Adipocyte (in vitro differentiated cells): ENCODE measurements at regions not wholly inside any gene's neighbourhood (a gene's known extent, or its start where the extent isn't known, plus 50 kb on each side); places are given as distances from the start of the nearest gene placed in this dataset.

ENCODE experiments used
- DNase-seq: peaks from one replicate; pipeline ENCODE4 v3.0.0-alpha.2; 2015; ENCODE audit warnings: low read depth
- H3K27me3 ChIP-seq: replicated peaks from 2 replicates; pipeline ENCODE4 v1.7.0; 2013; ENCODE audit warnings: mild to moderate bottlenecking, low read length, moderate library complexity; ENCODE audit not compliant: control insufficient read depth, insufficient read depth
- H3K36me3 ChIP-seq: 2 replicates; pipeline ENCODE4 v1.7.0; 2013; ENCODE audit warnings: low read length, mild to moderate bottlenecking, moderate library complexity; ENCODE audit not compliant: control insufficient read depth, insufficient read depth, severe bottlenecking
- H3K4me1 ChIP-seq: 2 replicates; pipeline ENCODE4 v1.7.0; 2013; ENCODE audit warnings: mild to moderate bottlenecking, low read length, moderate library complexity; ENCODE audit not compliant: control insufficient read depth, insufficient read depth
- H3K4me3 ChIP-seq: 2 replicates; pipeline ENCODE4 v1.7.0; 2013; ENCODE audit warnings: mild to moderate bottlenecking, low read length, moderate library complexity
- H3K9ac ChIP-seq: 2 replicates; pipeline ENCODE4 v1.7.0; 2013; ENCODE audit warnings: mild to moderate bottlenecking, low read length, moderate library complexity
- H3K9me3 ChIP-seq: 2 replicates; pipeline ENCODE4 v1.7.0; 2013; ENCODE audit warnings: mild to moderate bottlenecking, low read length, moderate library complexity; ENCODE audit not compliant: control insufficient read depth

DNA sequence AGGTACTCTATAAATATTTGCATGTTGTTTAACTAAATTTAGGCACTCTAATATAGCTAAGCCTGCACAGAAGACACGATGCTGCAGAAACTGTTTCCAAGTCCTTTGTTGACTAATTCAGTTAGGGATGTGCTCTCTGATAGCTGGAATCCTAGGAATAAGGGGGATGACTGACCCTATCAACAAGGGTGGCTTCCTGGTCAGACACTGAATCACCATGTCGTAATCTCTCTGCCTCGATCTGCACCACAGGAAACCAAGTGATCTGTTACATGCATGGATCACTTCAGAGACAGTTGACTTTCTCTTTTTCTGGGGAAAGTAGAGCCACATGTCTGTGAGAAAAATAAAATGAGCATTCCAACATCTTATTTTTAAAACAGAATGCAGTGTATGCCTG, 169.1 kb downstream of the GUCY2F start:
- Histone ChIP-seq H3K27me3 (peaks cover 31% of the 10 kb centered on the region), H3K4me1 (no peaks in the 10 kb centered on the region), H3K9me3 (peaks cover 4% of the 10 kb centered on the region), H3K36me3 (no peaks in the 10 kb centered on the region), H3K4me3 (no peak overlapping the region), H3K9ac (no peak overlapping the region)
- peak; percentile 16 for DNase-seq

DNA sequence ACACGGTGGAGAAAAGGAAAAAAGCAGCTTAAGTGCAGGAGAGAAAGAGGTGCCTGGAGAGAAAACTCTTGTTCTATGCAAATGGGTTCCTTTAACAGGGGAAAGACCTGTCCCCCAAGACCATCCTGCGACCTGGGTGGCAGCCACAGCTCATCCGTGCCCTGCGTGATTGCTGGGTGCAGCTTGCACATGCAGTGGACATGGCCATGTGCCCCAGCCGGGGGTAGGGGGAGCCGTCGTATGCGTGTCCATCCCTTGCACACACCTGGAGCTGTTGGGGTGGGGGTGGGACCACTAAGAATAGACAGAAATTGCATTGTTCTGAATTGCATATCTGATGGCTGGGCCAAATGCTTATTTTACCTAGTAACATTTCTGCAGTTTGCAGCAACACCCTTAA, 171.9 kb downstream of the GUCY2F start:
- H3K9ac ChIP-seq: no peak overlapping the region
- no peak overlapping the region for H3K4me3 ChIP-seq
- H3K36me3 ChIP-seq: no peaks in the 10 kb centered on the region

DNA sequence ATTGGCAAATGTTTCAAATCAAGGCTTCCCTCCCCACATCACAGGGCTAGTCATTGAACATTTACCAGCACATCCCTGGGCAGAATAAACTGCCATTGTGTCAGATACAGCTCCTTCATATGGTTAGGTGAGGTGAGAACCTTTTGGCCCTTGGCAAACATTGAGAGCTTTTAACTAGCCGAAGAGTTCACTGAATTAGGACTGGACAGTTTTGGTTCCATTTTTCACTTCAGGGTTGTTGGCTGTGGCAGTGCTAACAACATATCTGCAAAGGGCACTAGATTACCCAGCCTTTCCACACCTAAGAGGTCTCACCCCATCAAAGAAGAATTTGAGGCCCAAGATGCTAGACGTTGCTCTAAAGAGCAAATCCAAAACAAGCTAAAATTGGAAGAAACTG, 180.7 kb downstream of the GUCY2F start:
- no peak overlapping the region for H3K4me3 ChIP-seq
- H3K4me1 ChIP-seq: peaks cover 2% of the 10 kb centered on the region
- no peak overlapping the region for H3K9ac ChIP-seq
- H3K27me3 ChIP-seq: peaks cover 58% of the 10 kb centered on the region
- DNase-seq: no peak
- H3K36me3 ChIP-seq: no peaks in the 10 kb centered on the region
- H3K9me3 ChIP-seq: peaks cover 4% of the 10 kb centered on the region

More for the DNA sequence above, 171.9 kb downstream of the GUCY2F start:
- Histone ChIP-seq H3K4me1 (no peaks in the 10 kb centered on the region), H3K27me3 (peaks cover 55% of the 10 kb centered on the region), H3K9me3 (peaks cover 3% of the 10 kb centered on the region)
- DNase-seq: no peak

DNA sequence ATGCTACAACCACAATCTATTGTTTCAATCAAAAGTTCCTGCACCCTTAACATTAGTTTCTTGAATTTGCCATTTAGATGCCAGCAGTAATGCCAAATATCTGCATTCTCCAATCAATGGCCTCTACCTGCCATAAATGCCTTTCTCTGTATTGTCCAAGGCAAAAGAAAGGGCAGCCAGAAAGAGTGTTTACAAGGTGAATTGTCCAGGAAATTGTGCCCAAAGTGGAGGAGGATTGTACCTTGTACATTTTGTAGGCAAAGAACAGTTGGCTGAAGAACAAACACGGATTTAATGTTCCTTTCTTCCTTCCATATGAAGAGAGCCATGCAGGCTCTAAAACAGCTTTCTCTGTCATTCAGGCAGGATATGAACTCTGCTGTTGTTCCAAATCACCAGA, 181.5 kb downstream of the GUCY2F start:
- Histone ChIP-seq H3K27me3 (peaks cover 58% of the 10 kb centered on the region), H3K4me3 (no peak overlapping the region), H3K9me3 (peaks cover 4% of the 10 kb centered on the region), H3K4me1 (peaks cover 2% of the 10 kb centered on the region), H3K36me3 (no peaks in the 10 kb centered on the region), H3K9ac (no peak overlapping the region)
- DNase-seq: no peak

DNA sequence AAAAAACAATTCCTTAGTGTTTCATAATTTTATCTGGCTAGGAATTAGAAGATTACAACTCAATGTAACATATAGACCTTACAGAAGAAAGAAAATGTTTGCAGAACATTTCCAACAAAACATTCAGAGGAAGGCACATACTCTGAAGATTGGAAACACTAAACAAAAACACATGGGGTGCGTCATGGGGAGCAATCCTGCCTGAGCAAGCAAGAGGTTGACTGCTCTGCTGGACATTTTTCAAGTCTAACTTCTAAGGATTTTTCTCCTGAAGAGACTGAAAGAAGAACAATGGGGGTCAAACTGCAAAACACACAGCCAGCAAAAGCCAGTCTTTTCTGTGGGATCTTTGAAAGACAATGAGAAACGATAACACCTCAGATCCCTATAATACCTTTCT, 182.8 kb downstream of the GUCY2F start:
- H3K4me3 ChIP-seq: no peak overlapping the region
- peaks cover 61% of the 10 kb centered on the region for H3K27me3 ChIP-seq
- H3K9ac ChIP-seq: no peak overlapping the region
- peak; percentile 71 for DNase-seq
- H3K36me3 ChIP-seq: no peaks in the 10 kb centered on the region
- H3K4me1 ChIP-seq: peaks cover 2% of the 10 kb centered on the region
- H3K9me3 ChIP-seq: peaks cover 4% of the 10 kb centered on the region

DNA sequence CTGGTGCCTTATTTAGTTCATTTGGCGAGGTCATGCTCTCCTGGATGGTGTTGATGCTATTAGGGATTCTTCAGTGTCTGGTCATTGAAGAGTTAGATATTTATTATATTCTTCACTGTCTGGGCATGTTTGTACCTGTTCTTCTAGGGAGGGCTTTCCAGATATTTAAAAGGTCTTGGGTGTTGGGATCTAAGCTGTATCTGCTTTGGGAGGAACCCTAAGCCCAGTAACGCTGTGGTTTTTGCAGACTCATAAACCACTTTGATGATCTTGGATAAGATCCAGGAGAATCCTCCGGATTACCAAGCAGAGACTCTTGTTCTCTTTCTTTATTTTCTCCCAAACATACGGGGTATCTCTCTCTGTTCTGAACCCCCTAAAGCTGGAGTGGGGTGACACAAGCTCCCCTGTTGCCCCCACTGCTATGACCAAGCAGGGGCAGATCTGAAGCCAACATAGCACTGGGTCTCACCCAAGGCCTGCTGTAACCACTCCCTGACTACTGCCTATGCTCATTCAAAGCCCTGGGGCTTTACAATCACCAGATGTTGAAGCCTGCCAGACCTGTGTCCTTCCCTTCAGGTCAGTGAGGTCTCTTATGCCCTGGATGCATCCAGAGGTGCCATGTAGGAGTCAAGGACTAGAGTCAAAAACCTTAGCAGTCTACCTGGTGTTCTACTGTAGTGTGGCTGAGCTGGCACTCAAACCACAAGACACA, 187.6 kb downstream of the GUCY2F start:
- Histone ChIP-seq H3K36me3 (no peaks in the 10 kb centered on the region), H3K4me3 (no peak overlapping the region), H3K4me1 (peaks cover 2% of the 10 kb centered on the region), H3K9ac (no peak overlapping the region), H3K27me3 (peaks cover 38% of the 10 kb centered on the region), H3K9me3 (peaks cover 33% of the 10 kb centered on the region)
- DNase-seq: no peak

DNA sequence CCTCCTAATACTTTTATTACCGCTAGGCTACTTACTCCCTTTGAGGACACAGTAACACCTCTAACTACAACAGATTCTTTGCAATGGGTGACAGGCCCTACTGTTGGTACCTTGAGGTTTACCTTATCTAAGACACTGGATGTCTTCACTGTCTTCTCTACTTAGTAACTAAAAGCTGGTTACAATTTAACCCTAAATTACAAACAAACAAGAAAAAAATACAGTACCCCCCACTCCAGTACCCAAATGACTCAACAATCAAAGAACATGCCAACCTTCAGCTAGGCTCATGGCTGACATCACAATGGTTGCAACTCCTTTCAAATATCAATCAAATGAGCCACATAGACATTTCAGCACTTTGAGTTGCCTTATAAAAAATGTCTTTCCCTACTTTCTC, 198.0 kb downstream of the GUCY2F start:
- Histone ChIP-seq H3K27me3 (peaks cover 36% of the 10 kb centered on the region), H3K9ac (no peak overlapping the region), H3K4me3 (no peak overlapping the region), H3K36me3 (no peaks in the 10 kb centered on the region), H3K9me3 (peaks cover 6% of the 10 kb centered on the region), H3K4me1 (peaks cover 6% of the 10 kb centered on the region)
- no peak for DNase-seq

DNA sequence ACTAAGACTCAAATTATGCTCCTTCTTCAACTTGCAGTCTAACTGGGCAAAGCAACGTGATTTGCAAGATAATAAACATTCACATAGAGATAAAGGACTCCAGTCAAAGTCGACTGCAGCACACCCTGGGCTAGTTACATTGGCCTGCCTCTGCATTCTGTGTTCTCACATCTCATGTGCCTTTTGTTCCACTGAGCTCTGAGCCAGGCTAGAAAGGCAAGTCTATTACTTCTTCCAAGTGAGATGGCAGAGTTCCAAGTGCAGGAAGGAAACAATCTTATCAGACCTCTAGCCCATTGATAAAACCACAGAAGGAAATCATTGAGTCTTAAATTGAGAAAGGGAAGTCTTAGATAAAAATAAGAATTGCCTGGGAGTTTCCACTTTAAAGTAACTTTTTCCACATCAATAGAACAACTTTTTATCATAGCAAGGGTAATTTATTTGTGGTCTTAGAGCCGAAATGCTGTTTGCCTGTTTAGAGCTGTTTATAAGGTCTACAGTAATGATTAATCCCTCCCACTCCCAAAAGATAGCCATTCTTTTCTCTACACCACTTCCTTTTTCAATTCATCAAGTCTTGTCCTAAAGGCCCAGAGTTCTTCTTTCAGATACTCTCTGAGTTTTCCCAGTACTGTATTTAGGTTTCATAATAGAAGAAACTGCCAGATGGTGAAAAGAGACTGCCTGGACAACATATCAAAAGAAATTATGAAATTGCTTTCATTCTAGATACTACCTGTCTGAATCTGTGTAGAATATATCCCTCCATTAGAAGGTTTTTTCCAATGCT, 200.2 kb downstream of the GUCY2F start:
- no peak for DNase-seq
- Histone ChIP-seq H3K9me3 (peaks cover 8% of the 10 kb centered on the region), H3K27me3 (peaks cover 31% of the 10 kb centered on the region), H3K36me3 (no peaks in the 10 kb centered on the region), H3K4me3 (no peak overlapping the region), H3K9ac (no peak overlapping the region), H3K4me1 (peaks cover 6% of the 10 kb centered on the region)

DNA sequence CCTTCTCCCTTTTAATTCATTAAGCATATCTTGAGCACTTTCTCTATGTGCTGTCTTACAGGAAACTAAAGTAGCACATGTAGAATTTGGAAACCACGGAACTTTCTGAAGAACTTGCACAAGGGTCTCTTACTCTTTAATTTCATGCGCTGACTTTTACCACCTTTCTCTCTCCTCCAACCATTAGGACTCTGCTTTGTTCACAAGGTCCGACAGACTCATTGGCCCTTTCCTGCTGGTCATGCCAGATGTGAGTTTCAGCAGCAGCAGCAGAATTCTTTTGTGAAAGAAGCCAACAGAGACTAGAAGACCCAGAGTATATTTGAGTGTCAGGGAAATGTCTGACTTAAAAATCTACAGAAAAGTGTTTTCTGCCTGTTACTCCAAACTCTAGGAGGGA, 207.1 kb downstream of the GUCY2F start:
- no peaks in the 10 kb centered on the region for H3K4me1 ChIP-seq
- H3K9me3 ChIP-seq: peaks cover 15% of the 10 kb centered on the region
- no peaks in the 10 kb centered on the region for H3K36me3 ChIP-seq
- no peak overlapping the region for H3K9ac ChIP-seq
- DNase-seq: no peak
- no peak overlapping the region for H3K4me3 ChIP-seq
- peaks cover 40% of the 10 kb centered on the region for H3K27me3 ChIP-seq

DNA sequence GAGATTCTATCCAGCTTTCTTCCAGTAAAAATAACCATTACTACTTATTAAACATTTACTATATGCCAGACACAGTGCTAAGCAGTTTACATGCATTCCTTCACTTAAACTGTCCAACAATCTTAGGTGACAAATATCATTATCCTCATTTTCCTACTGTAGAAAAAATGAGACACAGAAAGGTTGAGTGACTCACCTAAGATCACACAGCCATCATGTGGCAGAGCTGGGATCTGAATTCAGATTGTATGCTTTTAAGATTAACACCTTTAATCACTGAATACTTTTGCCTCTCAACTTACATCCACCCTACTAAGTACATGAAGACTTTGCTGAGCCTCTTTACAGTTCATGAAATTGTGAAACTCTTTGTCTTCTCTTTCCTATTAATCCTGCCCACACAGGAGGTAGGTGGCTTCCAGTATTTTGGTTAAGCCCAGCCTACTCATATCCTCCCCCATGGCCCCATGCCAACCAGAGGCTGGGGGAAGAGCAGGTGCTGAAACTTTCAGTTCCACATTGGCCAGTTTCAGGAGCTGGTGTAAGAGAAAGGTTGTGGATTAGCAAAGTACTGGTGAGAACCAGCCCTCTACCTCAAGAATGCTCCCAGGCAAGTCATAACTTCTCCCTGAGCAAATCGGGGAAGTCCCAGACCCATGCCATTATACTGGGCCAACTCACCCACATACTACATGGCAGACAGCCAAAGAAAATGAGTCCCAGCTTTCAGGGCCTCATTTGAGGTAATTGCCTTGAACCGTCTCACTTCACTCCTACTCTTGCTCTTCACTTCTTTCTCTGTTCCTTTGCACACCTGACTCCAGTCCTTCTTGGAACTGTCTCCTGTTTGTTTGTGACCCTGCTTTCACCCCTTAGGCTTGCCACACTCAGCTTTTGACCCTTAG, 211.1 kb downstream of the GUCY2F start:
- no peak overlapping the region for H3K9ac ChIP-seq
- no peak overlapping the region for H3K4me3 ChIP-seq
- H3K27me3 ChIP-seq: peaks cover 34% of the 10 kb centered on the region
- peaks cover 3% of the 10 kb centered on the region for H3K9me3 ChIP-seq
- no peaks in the 10 kb centered on the region for H3K4me1 ChIP-seq
- no peaks in the 10 kb centered on the region for H3K36me3 ChIP-seq
- DNase-seq: peak; percentile 32

DNA sequence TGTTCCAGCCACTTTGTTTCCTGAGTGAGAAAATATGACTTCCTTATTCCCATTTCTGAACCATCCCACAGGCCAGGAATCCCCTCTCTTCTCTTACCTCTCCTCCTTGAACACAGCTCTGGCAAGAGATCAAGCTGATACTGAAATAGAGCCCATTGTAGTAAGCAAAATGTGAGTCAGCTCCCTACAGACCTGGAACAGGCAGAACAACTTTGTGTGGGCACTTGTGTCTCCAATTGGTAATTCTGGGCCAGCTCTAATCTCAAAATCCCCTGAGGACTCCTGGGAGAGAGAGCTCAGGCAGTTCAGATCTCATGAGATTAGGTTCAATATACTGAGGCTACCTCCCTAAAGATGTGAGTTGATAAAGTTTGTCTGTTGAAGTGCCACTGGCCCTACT, 213.5 kb downstream of the GUCY2F start:
- Histone ChIP-seq H3K4me1 (no peaks in the 10 kb centered on the region), H3K36me3 (no peaks in the 10 kb centered on the region), H3K9ac (no peak overlapping the region), H3K4me3 (no peak overlapping the region), H3K27me3 (peaks cover 32% of the 10 kb centered on the region), H3K9me3 (peaks cover 8% of the 10 kb centered on the region)
- DNase-seq: no peak
